Thymus (tissue), 11 donors: ENCODE measurements at regions not wholly inside any gene's neighbourhood (a gene's known extent, or its start where the extent isn't known, plus 50 kb on each side); places are given as distances from the start of the nearest gene placed in this dataset.

Source experiments
- DNase-seq, 9 donors: peaks; one replicate each; pipeline ENCODE4 v3.0.0-alpha.2; 2013; ENCODE audit warnings: low spot score in 9 of 9, low read depth in 6 of 9, missing footprints in 1 of 9
- H3K27ac ChIP-seq, 2 donors: one replicate each; pipeline ENCODE4 v1.5.1; 2013; ENCODE audit warnings: control low read depth in 1 of 2, low read depth in 1 of 2, low read length in 1 of 2, mild to moderate bottlenecking in 1 of 2, moderate library complexity in 1 of 2
- H3K27me3 ChIP-seq, 2 donors: one replicate each; pipeline ENCODE4 v1.5.1; 2013; ENCODE audit warnings: low read length in 1 of 2; ENCODE audit not compliant: control insufficient read depth in 2 of 2, insufficient read depth in 1 of 2
- H3K36me3 ChIP-seq, 2 donors: one replicate each; pipeline ENCODE4 v1.5.1; 2013; ENCODE audit warnings: low read length in 1 of 2, mild to moderate bottlenecking in 1 of 2, moderate library complexity in 1 of 2; ENCODE audit not compliant: control insufficient read depth in 2 of 2, insufficient read depth in 2 of 2
- H3K4me1 ChIP-seq, 2 donors: one replicate each; pipeline ENCODE4 v1.5.1; 2013; ENCODE audit warnings: low read length in 2 of 2; ENCODE audit not compliant: control insufficient read depth in 2 of 2, insufficient read depth in 2 of 2
- H3K4me3 ChIP-seq, 2 donors: one replicate each; pipeline ENCODE4 v1.5.1; 2013; ENCODE audit warnings: low read length in 2 of 2, control low read depth in 1 of 2, mild to moderate bottlenecking in 1 of 2
- H3K9me3 ChIP-seq, 2 donors: one replicate each; pipeline ENCODE4 v1.5.1; 2013; ENCODE audit warnings: low read length in 1 of 2, mild to moderate bottlenecking in 1 of 2; ENCODE audit not compliant: control insufficient read depth in 2 of 2, insufficient read depth in 1 of 2
- WGBS: extraction: QIAGEN DNeasy Blood & Tissue Kit; methylation state at CpG from one replicate; pipeline ENCODE4 v1.1.7; 2013; 5-methylcytosine and 5-hydroxymethylcytosine counted together
- donor health status: healthy.

DNA sequence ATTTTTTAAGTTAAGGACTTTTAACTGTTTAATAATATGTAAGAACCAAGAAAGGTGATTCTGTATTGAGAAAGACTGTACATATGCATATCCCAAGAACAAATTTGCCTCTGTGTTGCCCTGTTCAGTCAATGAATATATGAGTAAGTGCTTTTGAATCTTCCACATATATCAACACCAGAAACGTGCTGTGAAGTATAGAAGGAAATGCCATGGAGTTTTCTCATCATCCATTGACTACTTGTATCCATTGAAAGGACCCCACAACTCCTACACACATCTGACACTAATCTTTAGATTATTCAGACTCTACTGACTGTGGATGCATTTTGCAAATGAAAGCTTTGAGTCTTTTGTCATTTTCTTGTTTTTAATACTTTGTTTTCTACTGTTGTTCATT, 366.9 kb downstream of the S1PR1 start:
- WGBS = 75% methylated on average over 1 of the region's 1 CpG
- no peaks in the 10 kb centered on the region for H3K36me3 ChIP-seq
- no peaks in the 10 kb centered on the region for H3K27me3 ChIP-seq
- H3K4me3 ChIP-seq = no peak overlapping the region
- DNase-seq = no peak
- no peaks in the 10 kb centered on the region for H3K9me3 ChIP-seq
- H3K27ac ChIP-seq = no peak overlapping the region
- H3K4me1 ChIP-seq = no peaks in the 10 kb centered on the region

- 13% methylated on average over 2 of the region's 2 CpGs for WGBS
Observed at GRCh38 chr1:101605878-101606277, 369.1 kb downstream of the S1PR1 start.

DNA sequence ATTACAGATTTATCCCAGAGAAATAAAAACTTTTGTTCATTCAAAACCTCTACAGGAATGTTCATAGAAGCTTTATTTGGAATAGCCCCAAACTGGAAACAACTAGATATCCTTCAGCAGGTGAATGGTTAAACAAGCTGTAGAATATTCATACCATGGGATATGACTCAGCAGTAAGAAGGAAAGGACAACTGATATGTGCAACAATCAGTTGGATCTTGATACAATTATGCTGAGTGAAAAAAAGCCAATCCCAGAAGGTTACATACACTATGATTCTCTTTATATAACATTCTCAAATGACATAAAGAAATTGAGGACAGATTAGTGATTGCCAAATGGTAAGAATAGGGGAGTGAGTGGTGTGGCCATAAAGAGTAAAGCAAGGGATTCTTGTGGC, 376.7 kb downstream of the S1PR1 start:
- no peaks in the 10 kb centered on the region for H3K27me3 ChIP-seq
- H3K4me1 ChIP-seq = no peaks in the 10 kb centered on the region
- DNase-seq = no peak
- no peaks in the 10 kb centered on the region for H3K36me3 ChIP-seq
- H3K9me3 ChIP-seq = peaks cover 0 to 3% of the 10 kb centered on the region in 2 donors
- H3K27ac ChIP-seq = no peak overlapping the region
- H3K4me3 ChIP-seq = no peak overlapping the region

More at GRCh38 chr1:101605878-101606277, 369.1 kb downstream of the S1PR1 start:
- no peak for DNase-seq
- Histone ChIP-seq H3K4me3 (no peak overlapping the region), H3K27ac (no peak overlapping the region), H3K9me3 (peaks cover 0 to 3% of the 10 kb centered on the region in 2 donors), H3K27me3 (no peaks in the 10 kb centered on the region), H3K4me1 (no peaks in the 10 kb centered on the region), H3K36me3 (no peaks in the 10 kb centered on the region)

GRCh38 chr1:101618900-101619299, 377.8 kb downstream of the OLFM3 start:
- H3K4me1 ChIP-seq = no peaks in the 10 kb centered on the region
- no peak overlapping the region for H3K4me3 ChIP-seq
- WGBS = 95% methylated on average over 5 of the region's 5 CpGs
- H3K36me3 ChIP-seq = no peaks in the 10 kb centered on the region
- H3K9me3 ChIP-seq = no peaks in the 10 kb centered on the region
- H3K27me3 ChIP-seq = no peaks in the 10 kb centered on the region
- no peak for DNase-seq
- no peak overlapping the region for H3K27ac ChIP-seq

DNA sequence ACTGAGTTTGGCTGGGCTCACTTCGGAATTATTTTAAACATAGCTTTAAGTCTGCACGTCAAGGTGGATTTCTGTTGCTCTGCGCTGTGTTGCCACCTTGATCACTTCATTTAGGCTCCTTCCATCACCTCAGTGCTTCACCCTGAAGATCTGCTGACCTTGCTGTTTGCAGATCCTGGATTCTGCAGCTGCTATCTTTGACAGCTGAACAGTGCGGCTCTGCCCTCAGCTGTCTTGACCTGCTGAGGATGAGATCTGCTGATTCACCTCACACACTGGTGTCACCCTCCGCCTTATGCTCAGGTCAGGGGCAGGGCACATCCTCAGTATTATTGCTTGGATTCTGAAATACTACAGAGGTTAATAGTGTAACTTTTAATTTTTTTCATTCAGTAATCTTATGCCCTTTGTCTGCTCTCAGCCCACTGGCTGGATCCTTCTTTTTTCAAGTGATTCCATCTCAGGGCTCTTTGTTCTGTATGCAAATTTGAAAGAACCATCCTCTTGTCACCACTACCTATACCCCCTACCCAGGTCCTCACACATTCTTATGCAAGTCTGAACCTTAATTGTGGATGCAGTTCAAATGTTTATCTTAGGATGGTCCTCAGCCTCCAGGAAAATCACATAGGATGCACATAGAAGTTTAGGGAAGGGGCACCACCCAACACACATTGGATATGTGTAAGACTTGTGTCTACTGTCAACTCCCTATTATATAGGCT, 364.0 kb downstream of the OLFM3 start:
- H3K36me3 ChIP-seq = no peaks in the 10 kb centered on the region
- no peaks in the 10 kb centered on the region for H3K9me3 ChIP-seq
- no peak overlapping the region for H3K27ac ChIP-seq
- no peak for DNase-seq
- no peaks in the 10 kb centered on the region for H3K27me3 ChIP-seq
- 91% methylated on average over 5 of the region's 5 CpGs for WGBS
- H3K4me3 ChIP-seq = no peak overlapping the region
- H3K4me1 ChIP-seq = no peaks in the 10 kb centered on the region

- H3K27ac ChIP-seq = no peak overlapping the region
- 85% methylated on average over 2 of the region's 2 CpGs for whole genome bisulfite sequencing
- H3K27me3 ChIP-seq = no peaks in the 10 kb centered on the region
- H3K4me1 ChIP-seq = no peaks in the 10 kb centered on the region
- DNase-seq = no peak
- H3K9me3 ChIP-seq = no peaks in the 10 kb centered on the region
- no peak overlapping the region for H3K4me3 ChIP-seq
- no peaks in the 10 kb centered on the region for H3K36me3 ChIP-seq
Observed at GRCh38 chr1:101645810-101646209, 350.9 kb downstream of the OLFM3 start.

DNA sequence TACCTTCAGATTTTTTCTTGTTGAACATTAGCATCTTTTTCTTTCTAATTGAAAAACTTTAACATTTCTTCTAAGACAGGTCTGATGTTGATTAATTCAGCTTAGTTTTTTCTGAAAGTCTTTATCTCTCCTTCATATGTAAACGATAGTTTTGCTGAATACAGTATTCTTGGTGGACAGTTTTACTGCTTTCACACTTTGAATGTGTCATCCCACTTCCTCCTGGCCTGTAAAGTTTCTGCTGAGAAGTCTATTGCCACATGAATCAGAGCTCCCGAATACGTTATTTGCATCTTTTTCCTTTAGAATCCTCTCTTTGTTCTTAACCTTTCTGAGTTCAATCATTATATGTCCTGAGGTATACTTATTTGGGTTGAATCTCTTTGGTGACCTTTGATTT, 344.2 kb downstream of the OLFM3 start:
- 92% methylated on average over 3 of the region's 3 CpGs for WGBS
- H3K9me3 ChIP-seq = no peaks in the 10 kb centered on the region
- H3K27me3 ChIP-seq = no peaks in the 10 kb centered on the region
- no peak overlapping the region for H3K4me3 ChIP-seq
- DNase-seq = no peak
- H3K4me1 ChIP-seq = no peaks in the 10 kb centered on the region
- no peaks in the 10 kb centered on the region for H3K36me3 ChIP-seq
- H3K27ac ChIP-seq = no peak overlapping the region

DNA sequence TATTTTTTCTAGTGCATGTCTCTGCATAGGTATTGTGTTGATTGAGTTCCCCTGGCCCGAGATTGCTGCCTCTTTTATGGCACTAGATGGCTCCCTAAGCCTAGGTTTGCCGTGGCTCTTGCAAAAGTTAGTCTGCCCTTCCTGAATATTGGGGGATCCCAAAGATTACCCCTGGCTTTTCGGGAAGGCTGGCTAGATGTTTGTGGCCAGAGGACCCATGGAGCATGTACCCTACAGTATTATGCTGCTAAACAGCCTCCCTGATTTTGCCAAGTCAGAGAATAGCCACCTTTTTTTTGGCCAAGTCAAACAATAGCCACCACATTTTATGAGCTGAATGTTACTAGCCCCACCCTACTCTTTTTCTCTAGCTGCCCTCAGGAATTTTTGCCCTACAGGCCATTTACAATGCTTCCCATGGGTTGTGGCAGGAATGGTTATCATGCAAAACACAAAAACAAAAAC, 343.2 kb downstream of the OLFM3 start:
- no peaks in the 10 kb centered on the region for H3K36me3 ChIP-seq
- WGBS = 14% methylated on average over 3 of the region's 3 CpGs
- DNase-seq = no peak
- H3K27ac ChIP-seq = no peak overlapping the region
- no peaks in the 10 kb centered on the region for H3K4me1 ChIP-seq
- no peaks in the 10 kb centered on the region for H3K9me3 ChIP-seq
- no peaks in the 10 kb centered on the region for H3K27me3 ChIP-seq
- no peak overlapping the region for H3K4me3 ChIP-seq

- no peak for DNase-seq
- Histone ChIP-seq H3K27me3 (no peaks in the 10 kb centered on the region), H3K4me1 (no peaks in the 10 kb centered on the region), H3K36me3 (no peaks in the 10 kb centered on the region), H3K4me3 (no peak overlapping the region), H3K27ac (no peak overlapping the region), H3K9me3 (peaks cover 0 to 4% of the 10 kb centered on the region in 2 donors)
- 95% methylated on average over 3 of the region's 3 CpGs for WGBS
Observed at GRCh38 chr1:101664726-101665125, 332.0 kb downstream of the OLFM3 start.
